ENCODE measurements at regions not wholly inside any gene's neighbourhood (a gene's known extent, or its start where the extent isn't known, plus 50 kb on each side); places are given as distances from the start of the nearest gene placed in this dataset.
"Not testable (repeated sequence)": the region's sequence is repeated elsewhere in the genome, so short reads cannot be mapped to it uniquely, and the experiment has no call there.

DNA sequence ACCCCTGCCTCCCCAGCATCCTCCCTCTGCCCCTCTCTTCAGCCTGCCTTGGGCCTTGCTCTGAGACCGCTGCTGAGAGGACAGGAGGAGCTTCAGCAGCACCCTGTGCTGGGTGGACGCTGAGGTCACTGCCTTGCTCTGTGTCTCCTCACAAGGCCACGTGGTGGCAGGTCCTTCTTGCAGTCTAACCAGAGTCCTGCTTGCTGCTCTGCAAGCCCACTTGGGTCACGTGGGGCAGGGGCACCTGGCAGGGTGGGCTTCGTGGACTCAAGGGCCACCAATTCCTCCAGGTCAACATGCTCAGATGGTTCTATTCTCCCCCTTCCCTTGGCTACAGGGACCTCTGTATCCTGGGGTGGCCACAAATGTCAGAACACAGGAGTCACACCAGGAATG is 235.0 kb downstream of the TMEM121 start:
- not testable (repeated sequence) for H3K4me3 ChIP-seq (ENCODE audit: low read depth, low read length)

DNA sequence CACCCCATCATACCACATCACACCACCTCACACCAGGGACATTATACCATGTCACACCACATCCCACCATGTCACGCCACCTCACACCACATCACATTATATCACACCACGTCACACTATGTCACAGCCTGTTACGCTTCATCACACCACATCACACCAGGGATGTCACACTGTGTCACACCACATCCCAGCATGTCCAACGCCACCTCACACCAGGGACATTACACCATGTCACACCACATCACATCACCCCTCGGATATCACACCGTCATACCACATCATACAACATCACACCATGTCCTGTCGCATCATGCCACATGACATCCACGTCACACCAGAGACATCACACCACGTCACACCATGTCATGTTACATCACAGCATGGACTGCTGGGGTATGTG is 235.5 kb downstream of the TMEM121 start:
- Histone ChIP-seq H3K27ac (ENCODE audit: low read depth, low read length) (no peak overlapping the region), H3K36me3 (ENCODE audit: control insufficient read depth, insufficient read depth, low read length) (no peaks in the 10 kb centered on the region), H3K9ac (ENCODE audit: low read length) (no peak overlapping the region), H3K27me3 (ENCODE audit: control insufficient read depth, insufficient read depth, low read length) (no peaks in the 10 kb centered on the region), H3K4me1 (ENCODE audit: control insufficient read depth, insufficient read depth, low read length) (no peaks in the 10 kb centered on the region), H3K9me3 (ENCODE audit: control insufficient read depth, insufficient read depth, low read depth, low read length) (peaks cover 39% of the 10 kb centered on the region), H3K4me3 (ENCODE audit: low read depth, low read length) (no peak overlapping the region)

More for the DNA sequence above, 235.0 kb downstream of the TMEM121 start:
- H3K9me3 ChIP-seq (ENCODE audit: control insufficient read depth, insufficient read depth, low read depth, low read length) = peaks cover 37% of the 10 kb centered on the region
- not testable (repeated sequence) for H3K4me1 ChIP-seq (ENCODE audit: control insufficient read depth, insufficient read depth, low read length); H3K27ac ChIP-seq (ENCODE audit: low read depth, low read length); H3K27me3 ChIP-seq (ENCODE audit: control insufficient read depth, insufficient read depth, low read length); H3K9ac ChIP-seq (ENCODE audit: low read length); H3K36me3 ChIP-seq (ENCODE audit: control insufficient read depth, insufficient read depth, low read length)

GRCh38 chr14:105762262-105762661 is 235.9 kb downstream of the TMEM121 start:
- not testable (repeated sequence) for H3K9ac ChIP-seq (ENCODE audit: low read length); H3K27ac ChIP-seq (ENCODE audit: low read depth, low read length); H3K27me3 ChIP-seq (ENCODE audit: control insufficient read depth, insufficient read depth, low read length); H3K4me3 ChIP-seq (ENCODE audit: low read depth, low read length); H3K4me1 ChIP-seq (ENCODE audit: control insufficient read depth, insufficient read depth, low read length); H3K36me3 ChIP-seq (ENCODE audit: control insufficient read depth, insufficient read depth, low read length)
- peaks cover 43% of the 10 kb centered on the region for H3K9me3 ChIP-seq (ENCODE audit: control insufficient read depth, insufficient read depth, low read depth, low read length)

DNA sequence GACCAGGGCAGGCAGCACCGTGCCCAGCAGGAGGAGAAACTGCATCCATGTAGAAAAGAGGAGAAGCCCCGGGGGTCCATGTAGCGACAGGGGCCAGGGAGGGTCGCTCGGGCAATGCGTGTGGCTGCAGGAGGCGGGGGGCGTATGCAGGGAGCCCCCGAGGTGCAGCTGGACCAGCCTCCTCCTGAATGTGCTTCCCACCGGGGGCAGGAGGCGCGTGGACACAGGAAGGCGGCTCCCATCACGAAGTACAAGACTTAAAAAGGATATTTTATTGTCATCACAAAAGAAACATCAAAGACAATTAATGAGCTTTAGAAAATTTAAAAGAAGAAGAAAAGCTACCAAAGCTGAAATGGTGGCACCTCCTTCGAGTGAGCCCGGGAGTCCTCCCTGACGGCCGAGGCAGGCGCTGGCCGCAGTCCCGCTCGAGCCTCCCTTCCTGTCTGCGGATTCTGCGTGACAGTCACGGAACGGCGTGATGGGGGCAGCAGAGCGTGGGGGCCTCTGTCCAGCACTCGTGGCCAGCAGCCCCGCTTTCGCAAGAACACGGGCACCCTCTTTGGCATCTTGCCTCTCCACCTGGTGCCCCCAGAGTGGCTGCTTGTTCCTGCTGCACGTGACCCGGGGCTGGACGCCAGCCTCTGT is 238.0 kb downstream of the TMEM121 start:
- H3K36me3 ChIP-seq (ENCODE audit: control insufficient read depth, insufficient read depth, low read length); H3K4me3 ChIP-seq (ENCODE audit: low read depth, low read length); H3K4me1 ChIP-seq (ENCODE audit: control insufficient read depth, insufficient read depth, low read length); H3K27ac ChIP-seq (ENCODE audit: low read depth, low read length); H3K27me3 ChIP-seq (ENCODE audit: control insufficient read depth, insufficient read depth, low read length); H3K9ac ChIP-seq (ENCODE audit: low read length): not testable (repeated sequence)
- H3K9me3 ChIP-seq (ENCODE audit: control insufficient read depth, insufficient read depth, low read depth, low read length) = peaks cover 45% of the 10 kb centered on the region; the same call in 1 of the 2 replicates

GRCh38 chr14:105765072-105765825 is 238.9 kb downstream of the TMEM121 start:
- not testable (repeated sequence) for H3K4me3 ChIP-seq (ENCODE audit: low read depth, low read length); H3K36me3 ChIP-seq (ENCODE audit: control insufficient read depth, insufficient read depth, low read length); H3K9ac ChIP-seq (ENCODE audit: low read length); H3K4me1 ChIP-seq (ENCODE audit: control insufficient read depth, insufficient read depth, low read length); H3K27me3 ChIP-seq (ENCODE audit: control insufficient read depth, insufficient read depth, low read length); H3K27ac ChIP-seq (ENCODE audit: low read depth, low read length)
- H3K9me3 ChIP-seq (ENCODE audit: control insufficient read depth, insufficient read depth, low read depth, low read length) = peaks cover 48% of the 10 kb centered on the region; the same call in 1 of the 2 replicates

DNA sequence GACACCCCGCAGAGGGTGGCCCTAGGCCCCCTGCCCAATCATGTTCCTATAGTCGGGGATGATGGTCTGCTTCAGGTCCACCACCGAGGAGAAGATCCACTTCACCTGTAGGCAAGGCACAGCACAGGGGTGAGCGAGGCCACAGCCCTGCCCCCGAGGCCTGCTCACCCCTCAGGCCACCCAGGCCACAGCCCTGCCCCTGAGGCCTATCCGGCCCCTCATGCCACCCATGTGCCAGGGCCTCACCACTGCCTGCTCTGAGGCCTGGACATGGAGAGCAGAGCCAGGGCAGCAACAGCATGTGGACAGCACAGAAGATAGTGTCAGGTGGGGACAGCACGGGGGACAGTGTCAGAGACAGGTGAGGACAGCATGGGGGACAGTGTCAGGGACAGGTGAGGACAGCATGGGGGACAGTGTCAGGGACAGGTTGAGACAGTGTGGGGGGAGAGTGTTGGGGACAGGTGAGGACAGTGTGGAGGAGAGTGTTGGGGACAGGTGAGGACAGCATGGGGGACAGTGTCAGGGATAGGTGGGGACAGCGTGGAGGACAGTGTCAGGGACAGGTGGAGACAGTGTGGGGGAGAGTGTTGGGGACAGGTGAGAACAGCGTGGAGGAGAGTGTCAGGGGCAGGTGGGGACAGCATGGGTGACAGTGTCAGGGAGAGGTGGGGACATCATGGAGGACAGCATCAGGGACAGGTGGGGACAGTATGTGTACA is 239.7 kb downstream of the TMEM121 start:
- Histone ChIP-seq H3K27ac (ENCODE audit: low read depth, low read length) (no peak overlapping the region), H3K27me3 (ENCODE audit: control insufficient read depth, insufficient read depth, low read length) (no peaks in the 10 kb centered on the region), H3K4me1 (ENCODE audit: control insufficient read depth, insufficient read depth, low read length) (no peaks in the 10 kb centered on the region), H3K9ac (ENCODE audit: low read length) (no peak overlapping the region), H3K4me3 (ENCODE audit: low read depth, low read length) (no peak overlapping the region), H3K9me3 (ENCODE audit: control insufficient read depth, insufficient read depth, low read depth, low read length) (peaks cover 42% of the 10 kb centered on the region; the same call in 1 of the 2 replicates), H3K36me3 (ENCODE audit: control insufficient read depth, insufficient read depth, low read length) (no peaks in the 10 kb centered on the region)

- Histone ChIP-seq H3K27ac (ENCODE audit: low read depth, low read length) (no peak overlapping the region), H3K4me3 (ENCODE audit: low read depth, low read length) (no peak overlapping the region), H3K9ac (ENCODE audit: low read length) (no peak overlapping the region), H3K4me1 (ENCODE audit: control insufficient read depth, insufficient read depth, low read length) (no peaks in the 10 kb centered on the region), H3K36me3 (ENCODE audit: control insufficient read depth, insufficient read depth, low read length) (no peaks in the 10 kb centered on the region), H3K27me3 (ENCODE audit: control insufficient read depth, insufficient read depth, low read length) (no peaks in the 10 kb centered on the region), H3K9me3 (ENCODE audit: control insufficient read depth, insufficient read depth, low read depth, low read length) (peaks cover 32% of the 10 kb centered on the region; the same call in 1 of the 2 replicates)
These were observed 240.9 kb downstream of the TMEM121 start for GRCh38 chr14:105767315-105767714.

DNA sequence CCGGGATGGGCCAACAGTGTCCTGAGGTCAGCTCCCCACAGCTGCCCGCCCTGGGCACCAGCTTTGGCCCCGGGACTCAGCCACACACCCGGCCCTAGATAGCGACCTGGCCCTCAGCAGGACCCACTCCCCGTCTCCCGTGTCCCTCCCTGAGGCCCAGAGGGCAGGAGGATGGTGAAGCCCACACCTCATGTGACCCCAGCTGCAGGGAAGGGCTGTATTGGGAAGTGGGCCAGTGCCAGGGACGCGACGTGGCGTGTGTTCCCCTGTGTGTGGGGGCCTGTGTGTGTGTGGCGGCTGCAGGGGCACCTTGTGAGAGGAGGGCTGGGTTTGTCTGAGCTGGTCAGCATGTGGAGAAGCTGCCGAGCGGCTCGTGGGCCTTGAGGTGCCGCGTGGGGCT is 241.7 kb downstream of the TMEM121 start:
- not testable (repeated sequence) for H3K4me1 ChIP-seq (ENCODE audit: control insufficient read depth, insufficient read depth, low read length); H3K27ac ChIP-seq (ENCODE audit: low read depth, low read length); H3K9ac ChIP-seq (ENCODE audit: low read length); H3K36me3 ChIP-seq (ENCODE audit: control insufficient read depth, insufficient read depth, low read length); H3K27me3 ChIP-seq (ENCODE audit: control insufficient read depth, insufficient read depth, low read length); H3K4me3 ChIP-seq (ENCODE audit: low read depth, low read length)
- H3K9me3 ChIP-seq (ENCODE audit: control insufficient read depth, insufficient read depth, low read depth, low read length) = peaks cover 36% of the 10 kb centered on the region; the same call in 1 of the 2 replicates

GRCh38 chr14:105769061-105769730 is 242.8 kb downstream of the TMEM121 start:
- not testable (repeated sequence) for H3K4me3 ChIP-seq (ENCODE audit: low read depth, low read length); H3K9ac ChIP-seq (ENCODE audit: low read length); H3K27ac ChIP-seq (ENCODE audit: low read depth, low read length); H3K4me1 ChIP-seq (ENCODE audit: control insufficient read depth, insufficient read depth, low read length); H3K36me3 ChIP-seq (ENCODE audit: control insufficient read depth, insufficient read depth, low read length); H3K27me3 ChIP-seq (ENCODE audit: control insufficient read depth, insufficient read depth, low read length)
- H3K9me3 ChIP-seq (ENCODE audit: control insufficient read depth, insufficient read depth, low read depth, low read length) = peaks cover 47% of the 10 kb centered on the region; the same call in 1 of the 2 replicates

DNA sequence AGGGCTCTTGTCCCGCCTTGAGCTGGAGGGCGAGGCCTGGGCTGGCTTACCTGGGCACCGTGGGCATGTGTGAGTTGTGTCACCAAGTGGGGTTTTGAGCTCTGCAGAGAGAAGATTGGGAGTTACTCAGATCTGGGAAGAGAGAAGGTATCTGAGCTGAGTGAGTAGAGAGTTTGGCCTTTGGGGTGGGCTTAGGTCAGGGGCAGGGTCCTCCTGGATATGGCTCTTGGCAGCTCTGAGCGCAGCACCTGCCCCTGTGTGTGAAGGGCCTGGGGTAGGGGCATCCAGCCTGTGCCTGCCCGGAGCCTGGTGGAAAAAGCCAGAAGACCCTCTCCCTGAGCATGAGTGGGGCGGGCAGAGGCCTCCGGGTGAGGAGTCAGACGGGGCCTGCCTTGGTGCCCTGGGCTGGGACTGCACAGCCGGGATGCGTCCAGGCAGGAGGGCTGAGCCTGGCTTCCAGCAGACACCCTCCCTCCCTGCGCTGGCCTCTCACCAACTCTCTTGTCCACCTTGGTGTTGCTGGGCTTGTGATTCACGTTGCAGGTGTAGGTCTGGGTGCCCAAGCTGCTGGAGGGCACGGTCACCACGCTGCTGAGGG is 244.3 kb downstream of the TMEM121 start:
- not testable (repeated sequence) for H3K27me3 ChIP-seq (ENCODE audit: control insufficient read depth, insufficient read depth, low read length); H3K4me3 ChIP-seq (ENCODE audit: low read depth, low read length); H3K4me1 ChIP-seq (ENCODE audit: control insufficient read depth, insufficient read depth, low read length); H3K36me3 ChIP-seq (ENCODE audit: control insufficient read depth, insufficient read depth, low read length); H3K27ac ChIP-seq (ENCODE audit: low read depth, low read length); H3K9ac ChIP-seq (ENCODE audit: low read length)
- H3K9me3 ChIP-seq (ENCODE audit: control insufficient read depth, insufficient read depth, low read depth, low read length) = peaks cover 52% of the 10 kb centered on the region; the same call in 1 of the 2 replicates

Data from HUES6 (cell line).